K562 (cell line): ENCODE measurements at regions not wholly inside any gene's neighbourhood (a gene's known extent, or its start where the extent isn't known, plus 50 kb on each side); places are given as distances from the start of the nearest gene placed in this dataset.

Experiments used
- ATAC-seq: fragments of 200-7000 bp; cut with Tn5 transposase; 3 replicates; pipeline ENCODE4 v1.9.1; 2020; ENCODE audit warnings: moderate library complexity
- BruUV-seq: library from RNA; stranded (reverse); fragments of 400-500 nt; replicated peaks from 2 replicates; lab custom pipeline; 2021; lab: Mats Ljungman, UMichigan
- CTCF ChIA-PET: fragments of 300-600 bp; formaldehyde crosslinking; extraction: SDS; loops from one replicate; lab custom pipeline; 2021; ENCODE audit warnings: low intra/inter-chr PET ratio; lab: Yijun Ruan, JAX
- POLR2A ChIA-PET: fragments of 300-600, 350-650 bp; sonication (Branson Sonifier 250); formaldehyde crosslinking; extraction: SDS; loops from one replicate; lab custom pipeline; 2021; ENCODE audit warnings: antibody characterized with exemption, inconsistent platforms; lab: Yijun Ruan, JAX
- DNase-seq, 4 experiments: peaks; one replicate each; pipeline versions ENCODE4 v3.0.0 to v3.0.0-alpha.2; 2011 to 2018; ENCODE audit warnings: low spot score in 3 of 4, mixed read lengths in 3 of 4; ENCODE audit errors: extremely low read depth in 1 of 4
- FAIRE-seq: peaks from 2 replicates; lab custom pipeline; 2011; peaks lifted over from hg19 to GRCh38; lab: Jason Lieb, UNC
- H2AFZ ChIP-seq: 2 replicates; pipeline ENCODE4 v1.6.0; 2011; ENCODE audit warnings: low read depth, low read length, control low read depth, inconsistent platforms
- H3K27ac ChIP-seq: fragments of 200-600 bp; 3 replicates; pipeline ENCODE4 v1.8.0; 2011; ENCODE audit warnings: low read depth, mild to moderate bottlenecking, control low read depth, inconsistent platforms, low read length, moderate library complexity, mixed read lengths; ENCODE audit errors: extremely low read depth
- H3K27me3 ChIP-seq, 2 experiments: fragments of 300-600 bp in 1 of 2; 2 replicates in 1 of 2; 3 replicates in 1 of 2; pipeline versions ENCODE4 v1.6.0 to v1.8.0; 2011; ENCODE audit warnings: inconsistent platforms in 2 of 2, low read length in 2 of 2, mild to moderate bottlenecking in 1 of 2, mixed read lengths in 1 of 2, moderate library complexity in 1 of 2; ENCODE audit not compliant: control insufficient read depth in 2 of 2, insufficient read depth in 2 of 2
- H3K36me3 ChIP-seq: fragments of 300-600 bp; 3 replicates; pipeline ENCODE4 v1.8.0; 2011; ENCODE audit warnings: mild to moderate bottlenecking, low read length, inconsistent platforms; ENCODE audit not compliant: control insufficient read depth, insufficient read depth
- H3K4me1 ChIP-seq, 2 experiments: fragments of 200-600 bp in 1 of 2; replicated peaks in 1 of 2; 2 replicates in 1 of 2; 3 replicates in 1 of 2; pipeline versions ENCODE4 v1.5.1 to v1.8.0; 2011; ENCODE audit warnings: inconsistent platforms in 2 of 2, low read length in 2 of 2, mild to moderate bottlenecking in 1 of 2, mixed read lengths in 1 of 2, moderate library complexity in 1 of 2; ENCODE audit not compliant: control insufficient read depth in 2 of 2, insufficient read depth in 2 of 2
- H3K4me2 ChIP-seq: 2 replicates; pipeline ENCODE4 v1.6.1; 2011; ENCODE audit warnings: low read length, control low read depth, inconsistent platforms, mixed read lengths; ENCODE audit not compliant: insufficient read depth
- H3K4me3 ChIP-seq: fragments of 200-600 bp; sonication (generic), shearing (Covaris generic); 2 replicates; pipeline ENCODE4 v1.5.1; 2016; ENCODE audit warnings: control low read depth, inconsistent platforms
- H3K79me2 ChIP-seq: fragments of 200-600 bp; 3 replicates; pipeline ENCODE4 v1.8.0; 2011; ENCODE audit warnings: low read length, inconsistent platforms; ENCODE audit not compliant: control insufficient read depth, insufficient read depth
- H3K9ac ChIP-seq, 2 experiments: 2 replicates each; pipeline versions ENCODE4 v1.6.0 to v1.6.1; 2011; ENCODE audit warnings: low read depth in 2 of 2, low read length in 2 of 2, control low read depth in 1 of 2, inconsistent platforms in 1 of 2, mild to moderate bottlenecking in 1 of 2, mixed read lengths in 1 of 2; ENCODE audit not compliant: insufficient read depth in 1 of 2
- H3K9me1 ChIP-seq: one replicate; pipeline ENCODE4 v1.6.0; 2011; ENCODE audit warnings: inconsistent platforms, mild to moderate bottlenecking, low read length, moderate library complexity; ENCODE audit not compliant: control insufficient read depth, insufficient read depth
- H3K9me3 ChIP-seq: replicated peaks from 2 replicates; pipeline ENCODE4 v1.5.1; 2011; ENCODE audit warnings: low read depth, low read length, inconsistent platforms; ENCODE audit not compliant: control insufficient read depth, insufficient read depth
- H4K20me1 ChIP-seq: replicated peaks from 2 replicates; pipeline ENCODE4 v1.6.1; 2011; ENCODE audit warnings: low read length, inconsistent platforms, mixed read lengths; ENCODE audit not compliant: control insufficient read depth, insufficient read depth
- EGR1 ChIP-seq: fragments of 450-650 bp; conservative IDR thresholded peaks from 2 replicates; pipeline ENCODE4 v1.6.1; 2017; ENCODE audit warnings: mild to moderate bottlenecking
- EP300 ChIP-seq: IDR thresholded peaks from 2 replicates; pipeline ENCODE4 v1.6.1; 2012; ENCODE audit warnings: low read length, improper control_type of control experiment
- EZH2 ChIP-seq: IDR thresholded peaks from 2 replicates; pipeline ENCODE4 v1.6.1; 2012; ENCODE audit warnings: low read depth, mild to moderate bottlenecking, inconsistent platforms, low read length, borderline replicate concordance
- GTF2F1 ChIP-seq: IDR thresholded peaks from 2 replicates; pipeline ENCODE4 v1.6.1; 2011; ENCODE audit warnings: low read depth, low read length, improper control_type of control experiment
- HDGF ChIP-seq: fragments of 450-650 bp; IDR thresholded peaks from 2 replicates; pipeline ENCODE4 v1.6.1; 2016
- KLF1 ChIP-seq: fragments of 450-650 bp; IDR thresholded peaks from 2 replicates; pipeline ENCODE4 v1.6.1; 2016; ENCODE audit warnings: missing genetic modification characterization, missing compliant biosample characterization
- MED1 ChIP-seq: sonication (generic); formaldehyde crosslinking; IDR thresholded peaks from 2 replicates; pipeline ENCODE4 v1.8.1; 2023; ENCODE audit warnings: missing genetic modification reagents, borderline replicate concordance
- MXD1 ChIP-seq: fragments of 250-450 bp; sonication (Bioruptor Pico); IDR thresholded peaks from 2 replicates; pipeline ENCODE4 v1.8.0; 2021; ENCODE audit warnings: borderline replicate concordance, mild to moderate bottlenecking, moderate library complexity; ENCODE audit not compliant: poor library complexity, severe bottlenecking
- NFYB ChIP-seq: IDR thresholded peaks from 2 replicates; pipeline ENCODE4 v1.6.1; 2011; ENCODE audit warnings: mild to moderate bottlenecking, moderate library complexity; ENCODE audit not compliant: insufficient read length; ENCODE audit errors: extremely low read depth
- PHB ChIP-seq: fragments of 250-450 bp; sonication (Bioruptor Pico); IDR thresholded peaks from 2 replicates; pipeline ENCODE4 v1.5.0; 2021
- POLR2H ChIP-seq: IDR thresholded peaks from 2 replicates; pipeline ENCODE4 v1.6.1; 2016; ENCODE audit warnings: missing genetic modification characterization, low read depth, mild to moderate bottlenecking, control low read depth, missing compliant biosample characterization, moderate library complexity
- POLR3G ChIP-seq: IDR thresholded peaks from 2 replicates; pipeline ENCODE4 v1.6.1; 2011; ENCODE audit not compliant: insufficient read length, insufficient replicate concordance; ENCODE audit errors: extremely low read depth
- TCF7 ChIP-seq: sonication (generic); IDR thresholded peaks from 2 replicates; pipeline ENCODE4 v1.6.1; 2016; ENCODE audit warnings: antibody characterized with exemption, borderline replicate concordance
- TEAD2 ChIP-seq: fragments of 450-650 bp; IDR thresholded peaks from 2 replicates; pipeline ENCODE4 v1.6.1; 2016; ENCODE audit warnings: missing genetic modification characterization, control low read depth, missing compliant biosample characterization
- TEAD4 ChIP-seq, 2 experiments: sonication (generic) in 1 of 2; formaldehyde crosslinking in 1 of 2; IDR thresholded peaks; 2 replicates each; pipeline versions ENCODE4 v1.6.1 to v1.8.0; 2012 to 2022; ENCODE audit warnings: borderline replicate concordance in 1 of 2, inconsistent platforms in 1 of 2, low read length in 1 of 2, mild to moderate bottlenecking in 1 of 2, missing genetic modification reagents in 1 of 2
- THRA ChIP-seq: fragments of 450-650 bp; IDR thresholded peaks from 2 replicates; pipeline ENCODE4 v1.6.1; 2017; ENCODE audit warnings: mild to moderate bottlenecking, moderate library complexity
- YBX1 ChIP-seq: fragments of 450-650 bp; IDR thresholded peaks from 2 replicates; pipeline ENCODE4 v1.7.1; 2016; ENCODE audit warnings: mild to moderate bottlenecking
- ZNF699 ChIP-seq: fragments of 250-450 bp; sonication (Bioruptor Pico); IDR thresholded peaks from 2 replicates; pipeline ENCODE4 v1.8.0; 2021; ENCODE audit warnings: mild to moderate bottlenecking, moderate library complexity; ENCODE audit not compliant: insufficient replicate concordance
- WGBS: fragments of 100-300 bp; shearing (Covaris generic); methylation state at CpG from one replicate; pipeline ENCODE4 v1.1.6; 2016; ENCODE audit warnings: low coverage, mixed read lengths; ENCODE audit not compliant: insufficient coverage; ENCODE audit errors: missing lambda C conversion rate; 5-methylcytosine and 5-hydroxymethylcytosine counted together
- in situ Hi-C: fragments of 300-500 bp; cut with MboI; formaldehyde crosslinking; loops from 4 replicates; pipeline ENCODE4 v1.15.0; 2018; ENCODE audit warnings: inconsistent platforms, mixed read lengths
- intact Hi-C: fragments of 100-400 bp; cut with micrococcal nuclease; formaldehyde crosslinking; loops from 2 replicates; pipeline ENCODE4 v1.14.2; 2022

- TF ChIP-seq TEAD4 (IDR thresholded peaks at IDR 0.05; ENCODE audit: low read length) (no peak), TEAD4 (CRISPR knock-in tag; IDR thresholded peaks at IDR 0.05; ENCODE audit: borderline replicate concordance) (no peak), EP300 (peak; percentile 34; the same call in 1 of the 2 replicates), TEAD2 (tag) (peak; percentile 25; the same call in 1 of the 2 replicates)
These were observed 66.1 kb upstream of the WDR1 start (continued) for GRCh38 chr4:10182446-10183424.

- Histone ChIP-seq H3K36me3 (peaks cover 13% of the 10 kb centered on the region), H3K27me3 (no peaks in the 10 kb centered on the region), H3K9me3 (peaks cover 3% of the 10 kb centered on the region), H3K4me3 (no peak overlapping the region), H3K4me2 (peak overlapping the region; percentile 95), H4K20me1 (no peaks in the 10 kb centered on the region), H2AFZ (peak overlapping the region; percentile 45; the same call in 1 of the 2 replicates), H3K9ac (peak overlapping the region; percentile 81 to 91; a peak in 3 of 4 replicates), H3K79me2 (peaks cover 49% of the 10 kb centered on the region), H3K27ac (peak overlapping the region; percentile 100), H3K9me1 (no peaks in the 10 kb centered on the region), H3K4me1 (peaks cover 33 to 90% of the 10 kb centered on the region in 2 experiments)
- ChIA-PET CTCF (no interaction called here), POLR2A (interaction anchor here (0.6 to 4.7 kb wide), 17 partner anchors 8 to 306 kb away, joined by 3 to 41 read pairs (median 4); partner anchors contain the start of gene WDR1)
- peak in 3 of 4 experiments; percentile 32 to 48 (median 39) for DNase-seq
- no peak for FAIRE-seq
- WGBS = 10% methylated on average over 8 of the region's 8 CpGs
- in situ Hi-C loops = no loop called here
- no TSS peak for BruUV-seq
- intact Hi-C loops = loop anchor here (1.0 to 5.0 kb wide), 4 partner anchors 9 to 145 kb away; partner anchors contain the start of gene WDR1
- peak; percentile 3 for ATAC-seq
- no peak for TF ChIP-seq YBX1
- TF ChIP-seq MED1 = no peak
- TF ChIP-seq TCF7 = no peak
- TF ChIP-seq HDGF = no peak
- no peak for TF ChIP-seq THRA
- TF ChIP-seq ZNF699 = peak; percentile 12
- TF ChIP-seq NFYB = no peak
- TF ChIP-seq POLR3G = no peak
- TF ChIP-seq KLF1 (tag) = no peak
- no peak for TF ChIP-seq POLR2H
- no peak for TF ChIP-seq GTF2F1
- no peak for TF ChIP-seq EZH2
- TF ChIP-seq EGR1 = no peak
- no peak for TF ChIP-seq PHB (CRISPR knock-in tag)
- no peak for TF ChIP-seq MXD1 (CRISPR knock-in tag)
These were observed 65.3 kb upstream of the WDR1 start for GRCh38 chr4:10181745-10182445.
